ENCODE measurements at regions not wholly inside any gene's neighbourhood (a gene's known extent, or its start where the extent isn't known, plus 50 kb on each side); places are given as distances from the start of the nearest gene placed in this dataset.

DNA sequence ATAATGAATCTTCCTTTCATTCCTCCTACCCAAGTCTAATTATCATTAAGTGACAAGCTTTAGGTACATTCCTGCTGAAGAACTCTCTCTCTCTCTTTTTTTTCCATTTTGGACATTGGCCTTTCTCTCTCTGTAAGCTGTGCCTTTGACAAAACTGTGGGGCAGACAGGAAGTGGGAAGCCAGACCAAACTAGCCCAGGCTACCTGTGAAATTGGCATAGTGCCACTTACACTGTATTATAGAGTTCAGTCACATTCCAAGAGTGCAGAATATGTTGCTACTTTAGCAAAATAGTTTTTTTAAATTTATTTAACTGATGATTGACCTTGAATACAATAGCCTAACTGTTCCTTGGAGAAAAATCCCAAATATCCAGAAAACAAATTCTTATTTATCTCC, 381.5 kb upstream of the ETAA1 start:
- ATAC-seq: no peak
- POLR2A ChIA-PET: no interaction called here
- Mint-ChIP-seq H3K27ac (no peak overlapping the region), H3K36me3 (ENCODE audit: low read depth) (no peaks in the 10 kb centered on the region), H3K4me3 (no peak overlapping the region), H3K9me3 (ENCODE audit: low read depth) (peaks cover 2% of the 10 kb centered on the region), H3K4me1 (no peaks in the 10 kb centered on the region), H3K27me3 (no peaks in the 10 kb centered on the region)
- CTCF ChIA-PET: interaction anchor here (0.6 kb wide), 1 partner anchor 332 kb away, joined by 3 read pairs; no protein-coding TSS in a partner anchor
- DNase-seq: no peak
- intact Hi-C loops (cut with DNase I, micrococcal nuclease): no loop called here

DNA sequence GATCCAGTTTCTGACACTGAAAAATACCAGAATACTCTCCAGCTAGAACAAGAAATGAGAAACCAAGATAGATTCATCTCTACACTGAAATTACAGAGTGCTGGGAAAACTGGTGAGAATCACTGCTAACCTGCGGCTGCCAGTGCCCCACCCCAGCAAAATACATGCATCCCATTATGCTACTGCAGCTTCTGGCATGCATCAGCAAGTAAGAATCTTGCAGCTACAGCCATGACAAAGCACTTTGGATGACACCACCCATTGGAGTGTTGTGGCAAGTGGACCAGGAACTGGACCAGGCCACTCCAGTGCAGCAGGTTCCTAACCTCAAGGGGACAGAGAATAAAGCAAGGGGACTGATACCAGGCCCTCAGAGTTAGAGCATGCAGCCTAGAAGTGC, 378.8 kb upstream of the ETAA1 start:
- CTCF ChIA-PET: no interaction called here
- Mint-ChIP-seq H3K4me1 (no peaks in the 10 kb centered on the region), H3K27me3 (no peaks in the 10 kb centered on the region), H3K36me3 (ENCODE audit: low read depth) (no peaks in the 10 kb centered on the region), H3K4me3 (no peak overlapping the region), H3K27ac (no peak overlapping the region), H3K9me3 (ENCODE audit: low read depth) (peaks cover 2% of the 10 kb centered on the region)
- ATAC-seq (no peak), DNase-seq (no peak)
- POLR2A ChIA-PET: no interaction called here
- intact Hi-C loops (cut with DNase I, micrococcal nuclease): no loop called here

DNA sequence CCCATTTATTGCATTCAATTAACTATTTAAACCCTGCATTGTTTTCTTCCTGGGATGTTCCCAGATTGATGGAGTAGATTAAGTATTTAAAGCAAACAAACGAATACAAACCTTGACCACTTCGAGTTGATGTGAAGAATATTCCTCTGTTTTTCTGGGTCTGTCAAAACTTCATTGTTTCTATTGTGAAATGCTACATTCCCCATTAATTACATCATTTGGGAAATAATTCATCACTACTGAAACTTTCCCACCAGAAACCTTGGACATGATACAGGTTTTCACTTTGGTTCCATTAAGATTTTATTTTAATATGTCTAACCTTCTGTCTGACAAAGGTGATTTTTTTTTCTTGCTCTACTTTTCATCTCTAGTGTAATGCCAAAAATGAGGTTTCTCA, 365.1 kb upstream of the ETAA1 start:
- intact Hi-C loops (cut with DNase I, micrococcal nuclease): no loop called here
- ATAC-seq (no peak), DNase-seq (no peak)
- no peaks in the 10 kb centered on the region for H3K27me3 Mint-ChIP-seq
- no peaks in the 10 kb centered on the region for H3K36me3 Mint-ChIP-seq (ENCODE audit: low read depth)
- ChIA-PET CTCF (no interaction called here), POLR2A (no interaction called here)
- no peak overlapping the region for H3K4me3 Mint-ChIP-seq
- H3K27ac Mint-ChIP-seq: no peak overlapping the region
- peaks cover 2% of the 10 kb centered on the region for H3K9me3 Mint-ChIP-seq (ENCODE audit: low read depth)
- no peaks in the 10 kb centered on the region for H3K4me1 Mint-ChIP-seq

DNA sequence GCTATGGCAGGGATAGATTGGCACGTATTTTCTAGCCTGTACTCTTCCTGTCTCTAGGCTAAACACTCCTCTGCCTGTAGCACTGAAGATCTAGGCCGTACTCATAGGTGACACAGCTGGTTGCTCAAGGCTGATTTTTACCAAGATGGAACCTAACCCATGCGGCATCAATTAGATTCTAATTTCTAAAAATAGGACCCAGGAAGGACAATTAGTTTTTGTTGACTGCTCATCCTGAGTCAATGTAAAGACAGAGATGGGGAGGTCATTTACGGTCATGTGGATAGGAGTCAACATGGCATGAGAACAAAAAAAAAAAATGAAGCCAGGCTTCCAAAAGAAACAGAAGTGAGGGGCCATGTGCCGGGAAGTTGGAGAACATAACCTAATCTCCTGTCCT, 360.7 kb upstream of the ETAA1 start:
- DNase-seq (no peak), ATAC-seq (no peak)
- intact Hi-C loops (cut with DNase I, micrococcal nuclease): no loop called here
- H3K9me3 Mint-ChIP-seq (ENCODE audit: low read depth): no peaks in the 10 kb centered on the region
- H3K27me3 Mint-ChIP-seq: no peaks in the 10 kb centered on the region
- no peaks in the 10 kb centered on the region for H3K4me1 Mint-ChIP-seq
- ChIA-PET CTCF (no interaction called here), POLR2A (no interaction called here)
- H3K4me3 Mint-ChIP-seq: no peak overlapping the region
- no peaks in the 10 kb centered on the region for H3K36me3 Mint-ChIP-seq (ENCODE audit: low read depth)
- no peak overlapping the region for H3K27ac Mint-ChIP-seq

DNA sequence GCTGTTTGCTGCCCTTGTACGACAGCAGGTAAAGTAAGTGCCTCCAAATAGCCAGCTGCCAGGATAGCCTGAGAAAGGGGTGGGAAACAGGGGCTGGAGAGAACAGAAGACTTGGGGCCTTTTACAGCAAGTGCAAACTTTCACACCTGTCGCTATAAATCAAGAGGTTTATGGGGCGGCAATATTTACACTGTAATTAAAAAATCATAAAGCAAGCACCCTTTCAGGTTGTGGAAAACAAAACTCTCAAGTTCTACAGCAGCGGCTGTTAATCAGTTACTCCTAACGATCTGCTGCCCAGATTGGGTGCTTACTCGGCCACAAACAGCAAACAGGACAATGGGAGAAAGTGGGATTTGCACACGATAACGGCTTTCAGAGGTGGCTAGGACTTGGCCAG, 359.5 kb upstream of the ETAA1 start:
- Mint-ChIP-seq H3K27me3 (no peaks in the 10 kb centered on the region), H3K9me3 (ENCODE audit: low read depth) (no peaks in the 10 kb centered on the region), H3K36me3 (ENCODE audit: low read depth) (no peaks in the 10 kb centered on the region), H3K4me1 (no peaks in the 10 kb centered on the region), H3K27ac (no peak overlapping the region), H3K4me3 (no peak overlapping the region)
- ChIA-PET POLR2A (no interaction called here), CTCF (interaction anchor here (0.7 kb wide), 1 partner anchor 173 kb away, joined by 3 read pairs; no protein-coding TSS in a partner anchor)
- intact Hi-C loops (cut with DNase I, micrococcal nuclease): no loop called here
- DNase-seq (no peak), ATAC-seq (no peak)

DNA sequence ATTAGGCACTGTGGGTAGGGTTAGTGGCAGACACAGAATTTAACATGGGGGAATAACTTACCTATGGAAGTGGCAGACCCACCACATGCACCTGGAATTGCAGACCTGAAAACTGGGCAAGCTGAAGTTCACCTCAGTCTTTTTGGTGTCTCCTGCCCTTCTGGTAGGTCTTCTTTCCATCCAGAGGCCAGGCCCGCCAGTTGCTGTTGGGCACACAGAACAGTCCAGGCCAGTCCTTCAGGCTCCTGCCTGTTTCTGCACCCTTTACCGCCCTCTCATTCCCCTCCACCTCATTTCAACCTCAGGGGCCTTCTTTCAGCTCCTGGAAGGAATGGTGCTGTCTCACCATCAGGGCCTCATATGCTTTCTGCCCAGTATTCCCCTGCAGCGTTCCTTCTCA, 358.9 kb upstream of the ETAA1 start:
- Mint-ChIP-seq H3K36me3 (ENCODE audit: low read depth) (no peaks in the 10 kb centered on the region), H3K27me3 (no peaks in the 10 kb centered on the region), H3K27ac (no peak overlapping the region), H3K4me1 (no peaks in the 10 kb centered on the region), H3K9me3 (ENCODE audit: low read depth) (no peaks in the 10 kb centered on the region), H3K4me3 (no peak overlapping the region)
- POLR2A ChIA-PET: no interaction called here
- no peak for ATAC-seq
- intact Hi-C loops (cut with DNase I, micrococcal nuclease): no loop called here
- CTCF ChIA-PET: interaction anchor here (0.7 kb wide), 1 partner anchor 173 kb away, joined by 3 read pairs; no protein-coding TSS in a partner anchor
- no peak for DNase-seq

DNA sequence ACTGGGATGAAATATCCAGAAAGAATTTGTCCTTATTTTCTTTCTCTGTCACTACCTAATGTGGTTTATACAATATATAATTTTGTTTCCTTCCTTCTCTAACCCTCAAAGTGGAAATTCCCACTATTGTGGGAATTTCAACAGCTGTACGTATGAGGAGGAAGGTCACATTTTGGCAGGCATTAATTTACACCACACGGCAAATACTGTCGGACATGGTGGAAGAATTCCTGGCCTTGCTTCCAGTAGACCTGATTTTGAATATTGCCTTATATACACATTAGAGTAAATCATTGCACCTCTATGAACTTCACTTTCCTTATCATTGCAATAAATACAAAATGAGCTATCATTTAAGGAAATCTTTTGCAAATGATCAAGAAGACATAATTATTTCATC, 358.1 kb upstream of the ETAA1 start:
- intact Hi-C loops (cut with DNase I, micrococcal nuclease): no loop called here
- Mint-ChIP-seq H3K9me3 (ENCODE audit: low read depth) (no peaks in the 10 kb centered on the region), H3K4me3 (no peak overlapping the region), H3K36me3 (ENCODE audit: low read depth) (no peaks in the 10 kb centered on the region), H3K27me3 (no peaks in the 10 kb centered on the region), H3K4me1 (no peaks in the 10 kb centered on the region), H3K27ac (no peak overlapping the region)
- POLR2A ChIA-PET: no interaction called here
- CTCF ChIA-PET: no interaction called here
- DNase-seq (no peak), ATAC-seq (no peak)

DNA sequence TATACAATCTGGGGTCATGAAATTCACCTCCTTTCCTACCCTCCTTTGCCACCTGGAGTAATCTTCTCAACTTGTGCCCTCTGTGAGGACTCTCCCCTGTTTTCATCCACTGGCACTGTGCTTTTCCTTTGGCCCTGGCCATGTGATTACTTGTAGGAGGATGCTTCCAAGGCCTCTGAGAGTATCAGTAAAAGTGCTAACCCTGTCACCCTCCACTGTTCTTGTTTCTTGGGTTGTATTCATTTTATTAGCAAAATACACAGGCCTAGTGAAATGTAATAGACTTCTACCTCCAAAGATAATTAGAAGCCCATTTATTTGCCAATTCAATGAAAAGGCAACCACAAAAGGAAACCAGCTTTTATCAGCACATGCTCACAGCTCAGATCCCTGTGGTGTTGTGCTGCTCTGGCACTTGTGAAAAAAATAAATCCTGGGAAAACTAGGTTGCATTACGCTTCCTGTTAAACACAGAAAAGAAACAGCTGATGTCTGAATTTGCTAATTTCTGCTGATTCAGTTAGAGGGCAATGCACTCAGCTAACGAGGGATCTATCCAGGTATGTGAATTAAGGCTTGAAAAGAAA, 357.5 kb upstream of the ETAA1 start:
- intact Hi-C loops (cut with DNase I, micrococcal nuclease): no loop called here
- Mint-ChIP-seq H3K9me3 (ENCODE audit: low read depth) (no peaks in the 10 kb centered on the region), H3K4me1 (no peaks in the 10 kb centered on the region), H3K27me3 (no peaks in the 10 kb centered on the region), H3K36me3 (ENCODE audit: low read depth) (no peaks in the 10 kb centered on the region), H3K27ac (no peak overlapping the region), H3K4me3 (no peak overlapping the region)
- ChIA-PET POLR2A (no interaction called here), CTCF (no interaction called here)
- ATAC-seq (no peak), DNase-seq (no peak)

DNA sequence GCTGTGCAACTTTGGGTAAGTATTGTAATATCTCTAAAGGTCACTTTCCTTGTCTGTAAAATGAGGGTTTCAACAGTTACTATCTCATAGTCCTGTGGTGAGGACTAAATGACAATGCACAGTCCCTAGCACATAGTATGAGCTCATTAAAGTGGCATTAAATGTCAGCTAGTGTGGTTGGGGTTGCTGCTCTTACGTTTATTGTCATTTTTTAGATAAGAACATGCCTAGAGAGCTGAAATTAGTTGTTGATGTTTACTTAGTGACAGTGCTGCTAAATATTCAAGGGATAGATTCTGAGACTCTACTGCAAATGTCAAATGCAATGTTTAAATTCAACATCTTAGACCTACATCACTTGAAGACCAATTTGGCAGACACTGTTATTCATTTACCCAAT, 356.1 kb upstream of the ETAA1 start:
- DNase-seq: no peak
- H3K4me3 Mint-ChIP-seq: no peak overlapping the region
- POLR2A ChIA-PET: no interaction called here
- H3K36me3 Mint-ChIP-seq (ENCODE audit: low read depth): no peaks in the 10 kb centered on the region
- H3K27ac Mint-ChIP-seq: no peak overlapping the region
- H3K27me3 Mint-ChIP-seq: no peaks in the 10 kb centered on the region
- CTCF ChIA-PET: no interaction called here
- no peak for ATAC-seq
- intact Hi-C loops (cut with DNase I, micrococcal nuclease): no loop called here
- H3K9me3 Mint-ChIP-seq (ENCODE audit: low read depth): no peaks in the 10 kb centered on the region
- H3K4me1 Mint-ChIP-seq: no peaks in the 10 kb centered on the region

DNA sequence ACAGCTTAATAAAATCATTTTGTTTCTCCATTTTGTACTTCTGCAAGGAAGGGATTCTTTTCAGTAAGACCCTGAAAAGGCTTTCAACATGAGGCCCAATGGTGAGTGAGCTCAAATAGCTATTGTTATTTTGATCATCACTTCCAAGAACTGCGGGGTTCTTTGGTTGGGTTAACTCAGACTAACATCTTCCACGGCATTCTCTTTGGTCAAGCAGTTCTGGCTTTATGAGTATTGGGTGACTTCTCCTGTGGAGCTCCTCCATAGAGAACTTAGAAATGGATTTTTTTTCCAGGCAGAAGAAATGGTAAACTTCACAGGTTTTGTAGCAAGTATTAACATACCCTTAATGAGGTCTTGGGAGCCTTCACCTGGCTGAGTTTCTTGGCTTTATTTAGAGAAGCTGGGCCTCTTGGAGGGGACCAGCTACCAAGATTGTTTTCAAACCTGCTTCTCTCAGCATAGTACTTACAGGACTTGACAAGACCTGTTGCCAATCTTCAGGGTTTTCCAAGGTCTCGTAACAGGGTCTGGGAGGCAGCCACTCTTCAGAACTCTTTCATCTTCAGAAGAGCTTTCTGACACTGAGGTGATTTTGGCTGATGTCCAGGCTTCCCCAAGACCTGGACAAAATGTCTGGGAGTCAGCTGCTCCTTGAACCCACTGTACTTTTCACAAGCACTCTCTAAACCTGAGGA, 353.2 kb upstream of the ETAA1 start:
- ATAC-seq (no peak), DNase-seq (no peak)
- no peak overlapping the region for H3K4me3 Mint-ChIP-seq
- H3K36me3 Mint-ChIP-seq (ENCODE audit: low read depth): no peaks in the 10 kb centered on the region
- intact Hi-C loops (cut with DNase I, micrococcal nuclease): no loop called here
- POLR2A ChIA-PET: no interaction called here
- no peak overlapping the region for H3K27ac Mint-ChIP-seq
- no peaks in the 10 kb centered on the region for H3K9me3 Mint-ChIP-seq (ENCODE audit: low read depth)
- no peaks in the 10 kb centered on the region for H3K27me3 Mint-ChIP-seq
- no peaks in the 10 kb centered on the region for H3K4me1 Mint-ChIP-seq
- CTCF ChIA-PET: no interaction called here

DNA sequence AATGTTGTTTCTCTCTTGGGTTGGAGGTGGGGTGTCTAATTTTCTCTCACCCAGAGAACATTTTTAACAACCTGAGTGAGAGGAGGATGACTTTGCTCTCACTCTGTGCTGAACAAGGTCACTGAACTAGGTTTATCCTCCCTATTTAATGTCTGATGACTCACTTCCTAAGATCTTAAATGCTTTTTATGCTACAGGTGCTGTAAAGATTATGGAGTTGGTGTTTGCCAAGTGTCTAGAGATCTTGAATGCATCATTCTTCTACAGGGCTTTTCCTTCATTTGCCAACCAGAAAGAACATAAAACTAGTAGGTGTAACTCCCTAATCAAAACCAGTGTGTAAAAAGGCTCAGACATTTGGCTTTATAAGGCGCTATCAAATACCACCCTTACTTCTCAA, 350.5 kb upstream of the ETAA1 start:
- DNase-seq (no peak), ATAC-seq (no peak)
- Mint-ChIP-seq H3K27ac (no peak overlapping the region), H3K27me3 (no peaks in the 10 kb centered on the region), H3K4me1 (no peaks in the 10 kb centered on the region), H3K9me3 (ENCODE audit: low read depth) (no peaks in the 10 kb centered on the region), H3K36me3 (ENCODE audit: low read depth) (no peaks in the 10 kb centered on the region), H3K4me3 (no peak overlapping the region)
- intact Hi-C loops (cut with DNase I, micrococcal nuclease): no loop called here
- POLR2A ChIA-PET: no interaction called here
- CTCF ChIA-PET: no interaction called here

DNA sequence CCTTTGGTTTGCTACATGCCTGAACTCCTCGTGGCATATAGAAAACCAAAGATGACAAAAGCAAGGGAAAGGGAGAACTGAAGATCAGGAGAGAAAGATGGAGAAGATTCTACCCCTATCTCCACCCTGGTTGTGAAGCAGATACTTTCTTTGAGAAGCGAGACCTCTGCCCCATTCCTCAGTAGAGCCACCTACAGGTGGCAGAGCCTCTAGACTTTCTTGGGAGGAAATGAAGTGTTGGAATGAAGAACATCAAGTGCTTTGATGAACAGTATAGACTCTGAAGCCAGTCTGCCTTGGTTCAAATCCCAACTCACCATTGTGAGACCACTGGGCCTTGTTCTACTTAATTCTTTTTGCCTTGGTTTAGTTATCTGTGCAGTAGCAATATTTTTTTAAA, 348.8 kb upstream of the ETAA1 start:
- DNase-seq: no peak
- POLR2A ChIA-PET: no interaction called here
- Mint-ChIP-seq H3K4me3 (no peak overlapping the region), H3K27ac (no peak overlapping the region), H3K27me3 (no peaks in the 10 kb centered on the region), H3K36me3 (ENCODE audit: low read depth) (no peaks in the 10 kb centered on the region), H3K9me3 (ENCODE audit: low read depth) (peaks cover 3% of the 10 kb centered on the region), H3K4me1 (no peaks in the 10 kb centered on the region)
- CTCF ChIA-PET: no interaction called here
- no peak for ATAC-seq
- intact Hi-C loops (cut with DNase I, micrococcal nuclease): no loop called here

DNA sequence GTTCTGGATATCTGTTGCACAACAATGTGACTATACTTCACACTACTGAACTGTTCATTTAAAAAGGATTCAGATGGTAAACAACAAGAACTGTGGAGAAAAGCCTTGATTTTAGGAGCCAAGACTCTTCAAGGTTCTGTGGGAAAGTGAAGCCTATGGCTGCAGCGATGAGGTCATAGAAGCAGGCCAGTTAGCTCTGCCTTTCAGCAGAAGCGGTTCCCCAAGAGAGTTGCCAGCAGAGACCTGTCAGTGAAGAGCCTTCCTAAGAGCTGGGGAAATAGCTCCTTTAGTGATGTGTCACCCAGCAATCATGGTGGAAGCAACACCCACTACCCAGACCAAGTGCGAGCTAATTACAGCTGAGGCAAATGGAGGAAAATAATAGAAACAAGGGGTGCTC, 346.5 kb upstream of the ETAA1 start:
- ChIA-PET CTCF (no interaction called here), POLR2A (interaction anchor here (0.6 kb wide), 1 partner anchor 523 kb away, joined by 3 read pairs; no protein-coding TSS in a partner anchor)
- no peaks in the 10 kb centered on the region for H3K4me1 Mint-ChIP-seq
- no peak overlapping the region for H3K4me3 Mint-ChIP-seq
- intact Hi-C loops (cut with DNase I, micrococcal nuclease): no loop called here
- peaks cover 3% of the 10 kb centered on the region for H3K9me3 Mint-ChIP-seq (ENCODE audit: low read depth)
- H3K27ac Mint-ChIP-seq: no peak overlapping the region
- no peaks in the 10 kb centered on the region for H3K27me3 Mint-ChIP-seq
- ATAC-seq (no peak), DNase-seq (no peak)
- H3K36me3 Mint-ChIP-seq (ENCODE audit: low read depth): no peaks in the 10 kb centered on the region

Measured in activated CD4-positive, alpha-beta T cell treated with anti-CD3 and anti-CD28 coated beads for 36 hours (primary cell).